ENCODE measurements at regions not wholly inside any gene's neighbourhood (a gene's known extent, or its start where the extent isn't known, plus 50 kb on each side); places are given as distances from the start of the nearest gene placed in this dataset.
"Not testable (repeated sequence)": the region's sequence is repeated elsewhere in the genome, so short reads cannot be mapped to it uniquely, and the experiment has no call there.

- not testable (repeated sequence) for TF ChIP-seq CTCF, POLR2A (IDR thresholded peaks at IDR 0.05)
These were observed 1589.9 kb downstream of the REEP3 start for GRCh38 chr10:65111059-65111458.

Measured in Peyer's patch (tissue), 4 donors.